GM11168 (cell line): ENCODE measurements at regions not wholly inside any gene's neighbourhood (a gene's known extent, or its start where the extent isn't known, plus 50 kb on each side); places are given as distances from the start of the nearest gene placed in this dataset.
"Not testable (repeated sequence)": the region's sequence is repeated elsewhere in the genome, so short reads cannot be mapped to it uniquely, and the experiment has no call there.

Source experiments
- in situ Hi-C: fragments of 300-500 bp; cut with MboI; formaldehyde crosslinking; loops from one replicate; pipeline ENCODE4 v1.12.0; 2022; ENCODE audit warnings: low sequenced_read_pairs; ENCODE audit not compliant: unreplicated experiment

GRCh38 chr10:59019603-59020002 lies 156.8 kb upstream of the PHYHIPL start:
- in situ Hi-C loops: no loop called here

GRCh38 chr10:59020502-59020901 lies 155.9 kb upstream of the PHYHIPL start:
- in situ Hi-C loops: no loop called here

- in situ Hi-C loops: no loop called here
Observed at GRCh38 chr10:59025981-59026765, 150.3 kb upstream of the PHYHIPL start.

GRCh38 chr10:59027975-59028655 lies 148.3 kb upstream of the PHYHIPL start:
- in situ Hi-C loops: no loop called here

- in situ Hi-C loops: no loop called here
Observed at GRCh38 chr10:59033622-59034021, 142.8 kb upstream of the PHYHIPL start.

GRCh38 chr10:59036311-59037017 lies 140.0 kb upstream of the PHYHIPL start:
- in situ Hi-C loops: no loop called here

GRCh38 chr10:59037018-59037389 lies 139.4 kb upstream of the PHYHIPL start:
- in situ Hi-C loops: no loop called here

GRCh38 chr10:59037506-59037905 lies 138.9 kb upstream of the PHYHIPL start:
- in situ Hi-C loops: no loop called here

- in situ Hi-C loops: not testable (repeated sequence)
Observed at GRCh38 chr10:59043358-59043757, 133.1 kb upstream of the PHYHIPL start.

GRCh38 chr10:59047180-59047579 lies 129.3 kb upstream of the PHYHIPL start:
- in situ Hi-C loops: no loop called here

GRCh38 chr10:59047957-59048618 lies 128.4 kb upstream of the PHYHIPL start:
- in situ Hi-C loops: no loop called here

GRCh38 chr10:59053502-59053901 lies 122.9 kb upstream of the PHYHIPL start:
- in situ Hi-C loops: not testable (repeated sequence)

GRCh38 chr10:59055045-59055444 lies 121.4 kb upstream of the PHYHIPL start:
- in situ Hi-C loops: no loop called here

- in situ Hi-C loops: no loop called here
Observed at GRCh38 chr10:59057345-59057744, 119.1 kb upstream of the PHYHIPL start.

GRCh38 chr10:59060852-59061251 lies 115.6 kb upstream of the PHYHIPL start:
- in situ Hi-C loops: no loop called here

- in situ Hi-C loops: no loop called here
Observed at GRCh38 chr10:59063491-59063890, 113.0 kb upstream of the PHYHIPL start.

- in situ Hi-C loops: no loop called here
Observed at GRCh38 chr10:59064080-59064692, 112.3 kb upstream of the PHYHIPL start.

- in situ Hi-C loops: no loop called here
Observed at GRCh38 chr10:59064759-59065539, 111.5 kb upstream of the PHYHIPL start.

- in situ Hi-C loops: no loop called here
Observed at GRCh38 chr10:59068581-59069191, 107.8 kb upstream of the PHYHIPL start.
